OCI-LY1 (cell line): ENCODE measurements at regions not wholly inside any gene's neighbourhood (a gene's known extent, or its start where the extent isn't known, plus 50 kb on each side); places are given as distances from the start of the nearest gene placed in this dataset.
"Not testable (repeated sequence)": the region's sequence is repeated elsewhere in the genome, so short reads cannot be mapped to it uniquely, and the experiment has no call there.

ENCODE experiments used
- H2AFZ ChIP-seq: fragments of 200-600 bp; sonication (generic), shearing (Covaris generic); 2 replicates; pipeline ENCODE4 v1.6.0; 2014; ENCODE audit warnings: antibody characterized with exemption, mild to moderate bottlenecking, low read length
- H3F3A ChIP-seq: fragments of 200-600 bp; sonication (generic), shearing (Covaris generic); 2 replicates; pipeline ENCODE4 v1.6.0; 2014; ENCODE audit warnings: mild to moderate bottlenecking, antibody characterized with exemption, low read length, moderate library complexity; ENCODE audit not compliant: insufficient read depth
- H3K27ac ChIP-seq: fragments of 200-600 bp; sonication (generic); 2 replicates; pipeline ENCODE4 v1.5.1; 2014; ENCODE audit warnings: low read length, mixed run types, mild to moderate bottlenecking, low read depth; ENCODE audit not compliant: poor library complexity, severe bottlenecking
- H3K27me3 ChIP-seq: fragments of 200-600 bp; sonication (generic); 2 replicates; pipeline ENCODE4 v1.6.0; 2014; ENCODE audit warnings: antibody characterized with exemption, mild to moderate bottlenecking, low read length, moderate library complexity; ENCODE audit not compliant: insufficient read depth
- H3K36me3 ChIP-seq: fragments of 200-600 bp; sonication (generic); 2 replicates; pipeline ENCODE4 v1.6.1; 2014; ENCODE audit warnings: mild to moderate bottlenecking, antibody characterized with exemption, low read length, moderate library complexity, mixed read lengths; ENCODE audit not compliant: insufficient read depth
- H3K4me1 ChIP-seq: fragments of 200-600 bp; sonication (generic); 2 replicates; pipeline ENCODE4 v1.5.1; 2014; ENCODE audit warnings: mild to moderate bottlenecking, low read length, moderate library complexity; ENCODE audit not compliant: insufficient read depth, severe bottlenecking
- H3K4me2 ChIP-seq: fragments of 200-600 bp; sonication (generic), shearing (Covaris generic); 2 replicates; pipeline ENCODE4 v1.6.1; 2014; ENCODE audit warnings: low read length
- H3K4me3 ChIP-seq: fragments of 200-600 bp; sonication (generic); 2 replicates; pipeline ENCODE4 v1.5.1; 2014; ENCODE audit warnings: low read length, low read depth, mild to moderate bottlenecking, mixed read lengths; ENCODE audit not compliant: poor library complexity, severe bottlenecking
- H3K79me2 ChIP-seq: fragments of 200-600 bp; shearing (Covaris generic); 2 replicates; pipeline ENCODE4 v1.6.1; 2016; ENCODE audit warnings: mixed run types, low read length, mixed read lengths; ENCODE audit not compliant: insufficient read depth
- H3K9ac ChIP-seq: fragments of 200-600 bp; sonication (generic), shearing (Covaris generic); 2 replicates; pipeline ENCODE4 v1.6.1; 2014; ENCODE audit warnings: mild to moderate bottlenecking, low read length, mixed read lengths
- H3K9me2 ChIP-seq: fragments of 200-600 bp; sonication (generic), shearing (Covaris generic); 2 replicates; pipeline ENCODE4 v1.6.1; 2014; ENCODE audit warnings: low read depth, mild to moderate bottlenecking, low read length, mixed read lengths
- H3K9me3 ChIP-seq: fragments of 200-600 bp; shearing (Covaris generic); 2 replicates; pipeline ENCODE4 v1.6.1; 2014; ENCODE audit warnings: low read length, mixed read lengths
- H4K20me1 ChIP-seq: fragments of 200-600 bp; sonication (generic), shearing (Covaris generic); 2 replicates; pipeline ENCODE4 v1.6.0; 2016; ENCODE audit warnings: mild to moderate bottlenecking, low read length; ENCODE audit not compliant: insufficient read depth
- EZH2 ChIP-seq: fragments of 200-600 bp; sonication (generic), shearing (Covaris generic); IDR thresholded peaks from 2 replicates; pipeline ENCODE4 v1.8.0; 2017; ENCODE audit warnings: borderline replicate concordance, mixed run types, mild to moderate bottlenecking, antibody characterized with exemption, low read length, moderate library complexity, mixed read lengths
- TF ChIP-seq, protein P1 (sequence below): fragments of 200-600 bp; sonication (generic), shearing (Covaris generic); IDR thresholded peaks from 2 replicates; pipeline ENCODE4 v1.5.1; 2017; ENCODE audit warnings: mild to moderate bottlenecking, antibody characterized with exemption, low read length, moderate library complexity, mixed read lengths

DNA sequence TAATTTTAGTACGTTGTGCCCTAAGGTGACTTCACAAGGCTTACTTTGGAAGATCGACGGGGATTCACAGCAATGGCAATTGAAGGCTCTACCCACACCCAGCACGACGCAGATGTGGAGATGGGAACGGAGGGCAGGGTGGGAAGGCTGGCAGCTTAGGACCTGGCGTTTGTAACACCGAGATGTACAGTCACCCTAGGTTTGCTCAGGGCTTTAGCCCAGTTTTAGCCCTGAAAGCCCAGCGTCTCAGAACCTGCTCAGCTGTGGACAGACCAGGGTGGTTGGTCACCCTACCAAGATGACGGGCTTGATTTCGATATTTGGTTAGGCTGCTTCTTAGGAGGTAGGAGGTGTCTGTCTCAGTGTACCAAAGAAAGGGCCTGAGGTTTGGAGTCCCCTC is 100.5 kb upstream of the MED13L start:
- no peaks in the 10 kb centered on the region for H3K79me2 ChIP-seq
- H3K27ac ChIP-seq, result no peak overlapping the region
- no peaks in the 10 kb centered on the region for H3K9me3 ChIP-seq
- H3K9me2 ChIP-seq, result no peaks in the 10 kb centered on the region
- no peaks in the 10 kb centered on the region for H3K4me1 ChIP-seq
- no peaks in the 10 kb centered on the region for H3F3A ChIP-seq
- H4K20me1 ChIP-seq, result no peaks in the 10 kb centered on the region
- no peak for TF ChIP-seq EZH2
- TF ChIP-seq, protein P1, sequence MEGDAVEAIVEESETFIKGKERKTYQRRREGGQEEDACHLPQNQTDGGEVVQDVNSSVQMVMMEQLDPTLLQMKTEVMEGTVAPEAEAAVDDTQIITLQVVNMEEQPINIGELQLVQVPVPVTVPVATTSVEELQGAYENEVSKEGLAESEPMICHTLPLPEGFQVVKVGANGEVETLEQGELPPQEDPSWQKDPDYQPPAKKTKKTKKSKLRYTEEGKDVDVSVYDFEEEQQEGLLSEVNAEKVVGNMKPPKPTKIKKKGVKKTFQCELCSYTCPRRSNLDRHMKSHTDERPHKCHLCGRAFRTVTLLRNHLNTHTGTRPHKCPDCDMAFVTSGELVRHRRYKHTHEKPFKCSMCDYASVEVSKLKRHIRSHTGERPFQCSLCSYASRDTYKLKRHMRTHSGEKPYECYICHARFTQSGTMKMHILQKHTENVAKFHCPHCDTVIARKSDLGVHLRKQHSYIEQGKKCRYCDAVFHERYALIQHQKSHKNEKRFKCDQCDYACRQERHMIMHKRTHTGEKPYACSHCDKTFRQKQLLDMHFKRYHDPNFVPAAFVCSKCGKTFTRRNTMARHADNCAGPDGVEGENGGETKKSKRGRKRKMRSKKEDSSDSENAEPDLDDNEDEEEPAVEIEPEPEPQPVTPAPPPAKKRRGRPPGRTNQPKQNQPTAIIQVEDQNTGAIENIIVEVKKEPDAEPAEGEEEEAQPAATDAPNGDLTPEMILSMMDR, result no peak
- no peaks in the 10 kb centered on the region; the same call in 1 of the 2 replicates for H3K27me3 ChIP-seq
- H3K4me3 ChIP-seq, result no peak overlapping the region
- no peak overlapping the region for H2AFZ ChIP-seq
- no peak overlapping the region for H3K9ac ChIP-seq
- no peaks in the 10 kb centered on the region for H3K36me3 ChIP-seq
- H3K4me2 ChIP-seq, result no peak overlapping the region

DNA sequence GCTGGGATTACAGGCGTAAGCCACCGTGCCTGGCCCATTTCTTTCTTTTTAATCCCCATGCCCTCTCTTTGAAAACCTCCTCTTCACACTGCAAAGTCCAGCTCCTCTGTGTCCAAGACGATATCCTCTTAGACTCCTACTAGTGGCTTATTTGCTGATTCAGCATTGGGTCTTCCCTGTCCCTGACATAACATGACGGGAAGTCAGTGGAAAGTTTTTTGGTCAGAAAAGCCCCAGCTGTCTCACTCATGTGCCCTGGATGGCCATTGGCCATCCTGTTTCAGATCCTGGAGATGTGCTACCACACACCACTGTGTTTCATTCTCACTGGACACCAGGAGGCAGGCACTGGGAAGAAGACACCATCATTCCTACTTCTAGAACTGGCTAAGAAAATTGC is 102.6 kb upstream of the MED13L start:
- no peaks in the 10 kb centered on the region for H3K9me3 ChIP-seq
- H3K4me3 ChIP-seq, result no peak overlapping the region
- no peaks in the 10 kb centered on the region for H3F3A ChIP-seq
- H3K36me3 ChIP-seq, result no peaks in the 10 kb centered on the region
- no peaks in the 10 kb centered on the region for H3K9me2 ChIP-seq
- H3K9ac ChIP-seq, result no peak overlapping the region
- H2AFZ ChIP-seq, result no peak overlapping the region
- H3K27ac ChIP-seq, result no peak overlapping the region
- no peak for TF ChIP-seq EZH2
- TF ChIP-seq, protein P1, result no peak
- no peaks in the 10 kb centered on the region for H3K4me1 ChIP-seq
- no peaks in the 10 kb centered on the region for H4K20me1 ChIP-seq
- H3K79me2 ChIP-seq, result no peaks in the 10 kb centered on the region
- no peaks in the 10 kb centered on the region for H3K27me3 ChIP-seq
- H3K4me2 ChIP-seq, result no peak overlapping the region

DNA sequence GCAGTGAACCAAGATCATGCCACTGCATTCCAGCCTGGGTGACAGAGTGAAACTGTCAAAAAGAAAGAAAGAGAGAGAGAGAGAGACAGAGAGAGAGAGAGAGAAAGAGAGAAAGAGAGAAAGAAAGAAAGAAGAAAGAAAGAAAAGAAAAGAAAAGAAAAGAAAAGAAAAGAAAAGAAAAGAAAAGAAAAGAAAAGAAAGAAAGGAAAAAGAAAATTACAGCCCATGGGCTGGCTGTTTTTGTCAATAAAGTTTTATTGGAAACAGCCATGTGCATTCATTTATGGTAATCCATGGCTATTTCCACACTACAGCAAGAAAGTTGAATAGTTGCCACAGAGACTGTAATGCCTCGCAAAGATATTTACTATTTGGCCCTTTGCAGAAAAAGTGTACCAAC is 103.2 kb upstream of the MED13L start:
- not testable (repeated sequence) for H3K79me2 ChIP-seq, H3K36me3 ChIP-seq, H3K27me3 ChIP-seq, H3K27ac ChIP-seq, H4K20me1 ChIP-seq, H2AFZ ChIP-seq, H3K9me2 ChIP-seq, H3K4me2 ChIP-seq, H3K9me3 ChIP-seq, H3K4me1 ChIP-seq, H3K9ac ChIP-seq, H3K4me3 ChIP-seq, H3F3A ChIP-seq

DNA sequence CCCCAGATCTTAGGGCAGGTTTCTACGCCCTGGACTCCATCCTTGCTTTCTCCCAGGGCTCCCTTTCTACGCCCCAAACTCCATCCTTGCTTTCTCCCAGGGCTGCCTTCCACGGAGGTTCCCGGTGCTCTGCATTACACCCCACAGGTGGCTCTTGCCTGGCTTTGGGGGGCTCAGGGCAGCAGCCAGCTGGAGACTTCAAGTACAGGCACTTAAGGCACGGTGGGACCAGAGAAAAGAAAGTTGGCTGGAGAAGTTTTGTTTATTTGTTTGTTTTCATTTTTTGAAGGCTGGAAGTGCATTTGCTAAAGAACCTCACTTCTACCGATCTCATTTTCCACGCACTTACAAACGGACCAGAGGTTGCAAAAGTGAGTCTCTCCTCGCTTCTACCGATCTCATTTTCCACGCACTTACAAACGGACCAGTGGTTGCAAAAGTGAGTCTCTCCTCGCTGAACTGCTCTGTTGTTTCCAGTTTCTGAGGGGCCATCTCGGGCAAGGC is 103.8 kb upstream of the MED13L start:
- TF ChIP-seq EZH2, result no peak
- TF ChIP-seq, protein P1, result no peak
- Histone ChIP-seq H3K4me3 (no peak overlapping the region), H3K9me3 (no peaks in the 10 kb centered on the region), H3K79me2 (no peaks in the 10 kb centered on the region), H4K20me1 (no peaks in the 10 kb centered on the region), H3K9ac (no peak overlapping the region), H3K27me3 (no peaks in the 10 kb centered on the region), H3K36me3 (no peaks in the 10 kb centered on the region), H3K4me2 (no peak overlapping the region), H3F3A (no peaks in the 10 kb centered on the region), H2AFZ (no peak overlapping the region), H3K27ac (no peak overlapping the region), H3K9me2 (no peaks in the 10 kb centered on the region), H3K4me1 (no peaks in the 10 kb centered on the region)
